ENCODE measurements at regions not wholly inside any gene's neighbourhood (a gene's known extent, or its start where the extent isn't known, plus 50 kb on each side); places are given as distances from the start of the nearest gene placed in this dataset.

GRCh38 chr13:111646456-111646855, 326.0 kb downstream of the TEX29 start:
- TF ChIP-seq CTCF (IDR thresholded peaks at IDR 0.05) (no peak), POLR2A (IDR thresholded peaks at IDR 0.05) (no peak), EP300 (IDR thresholded peaks at IDR 0.05) (no peak), POLR2AphosphoS5 (IDR thresholded peaks at IDR 0.05) (no peak)

Data from sigmoid colon (tissue), 4 donors.